HUDEP-2 (cell line): ENCODE measurements at regions not wholly inside any gene's neighbourhood (a gene's known extent, or its start where the extent isn't known, plus 50 kb on each side); places are given as distances from the start of the nearest gene placed in this dataset.

Experiments used
- DNase-seq, 76 experiments: peaks; one replicate each; lab custom pipeline; 2025; ENCODE audit not compliant: unreplicated experiment in 76 of 76; lab: John Stamatoyannopoulos, UW

DNA sequence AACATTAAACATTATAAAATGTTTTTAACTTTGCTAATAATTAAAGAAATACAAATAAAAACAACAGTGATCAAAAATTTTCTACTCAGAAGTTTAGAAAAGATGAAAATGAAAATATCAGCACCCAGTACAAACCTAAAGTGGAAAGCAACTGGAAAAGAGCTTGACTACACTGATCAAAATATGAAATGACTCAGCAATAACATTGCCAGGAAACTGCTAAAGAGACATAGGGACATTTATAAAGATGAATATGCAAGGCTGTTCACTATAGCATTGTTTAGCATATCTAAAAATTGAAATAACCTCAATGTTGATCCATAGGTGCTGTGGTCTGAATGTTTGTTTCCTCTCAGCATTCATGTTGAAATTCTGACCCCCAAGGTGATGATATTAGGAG lies 88.5 kb upstream of the NOCT start:
- no peak for DNase-seq

DNA sequence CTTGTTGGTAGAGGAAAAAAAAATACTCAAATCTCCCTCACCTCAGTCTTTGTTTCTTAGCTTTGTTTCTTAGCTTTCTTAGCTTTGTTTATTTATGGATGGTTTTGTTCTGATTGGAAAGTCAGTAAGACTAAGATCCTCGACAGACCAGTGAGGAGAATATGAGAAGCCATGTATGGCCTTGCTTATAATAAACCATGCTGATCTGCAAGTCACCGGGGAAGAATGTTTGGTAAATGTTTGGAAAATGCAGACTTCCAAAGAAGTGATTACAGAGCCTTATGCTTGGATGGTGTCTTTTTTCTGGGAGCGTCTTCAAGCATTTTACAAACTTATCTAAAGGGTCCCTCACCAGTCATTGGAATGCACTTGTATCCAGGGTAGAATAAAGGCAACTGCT lies 90.1 kb upstream of the NOCT start:
- no peak for DNase-seq

DNA sequence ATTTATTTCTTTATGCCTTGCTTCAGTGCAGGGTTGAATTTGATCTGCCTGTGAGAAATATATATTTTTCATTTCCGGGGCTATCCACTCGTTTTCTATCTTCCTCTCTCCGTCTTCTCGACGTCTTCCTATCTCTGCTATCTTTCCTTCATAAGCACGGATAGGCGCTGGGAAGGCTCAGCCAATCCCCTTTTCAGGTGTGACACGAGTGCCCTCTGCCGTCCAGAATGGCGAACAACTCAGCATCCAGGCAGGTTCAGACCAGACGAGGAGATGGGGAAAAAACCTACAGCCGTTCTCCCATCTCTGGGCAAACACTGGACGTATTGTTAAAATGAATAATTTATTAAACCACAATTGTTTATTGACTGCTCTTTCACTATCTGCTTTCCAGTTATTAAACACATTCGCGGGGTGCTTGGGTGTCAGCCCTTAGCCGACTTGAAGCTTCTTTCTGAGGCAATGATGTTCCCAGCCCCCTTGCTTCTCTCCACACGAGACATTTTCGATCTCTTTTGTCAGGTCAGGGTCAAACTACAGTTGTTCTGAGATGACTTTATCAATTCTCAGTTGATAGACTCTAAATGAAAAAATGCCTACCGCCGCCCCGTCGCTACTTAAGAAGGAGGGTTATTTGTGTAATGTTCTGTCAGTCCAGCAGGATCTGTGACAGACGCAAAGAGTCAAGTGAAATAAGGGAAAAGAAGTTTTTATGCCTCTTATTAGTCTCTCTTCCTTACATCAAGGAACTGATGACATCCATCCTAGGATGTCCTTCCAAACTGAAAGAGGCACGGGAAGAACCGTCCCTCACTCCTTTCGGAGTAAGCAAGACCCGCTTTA lies 96.3 kb upstream of the NOCT start:
- peak in 16 of 76 experiments; percentile 2 to 25 (median 6) for DNase-seq

GRCh38 chr4:138918169-138918869 lies 97.3 kb upstream of the NOCT start:
- no peak for DNase-seq

DNA sequence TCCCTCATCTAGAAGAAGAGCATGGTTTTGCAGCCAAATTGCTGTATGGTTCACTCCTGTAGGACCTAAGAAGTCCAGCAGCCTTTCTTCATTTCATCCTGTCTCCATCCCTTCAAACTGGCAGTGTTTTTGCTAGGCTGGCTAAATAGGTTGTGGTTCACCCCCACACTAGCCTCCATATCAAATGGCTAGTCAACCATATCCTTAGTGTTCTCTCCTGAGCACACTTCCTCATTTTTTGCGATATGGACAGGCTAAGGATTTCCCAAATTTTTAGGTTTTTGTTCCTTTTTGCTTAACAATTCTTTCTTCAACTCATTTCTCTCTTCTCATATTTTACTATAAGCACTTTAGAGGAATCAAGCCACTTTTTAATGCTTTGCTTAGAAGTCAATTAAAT lies 98.8 kb upstream of the NOCT start:
- no peak for DNase-seq

- no peak for DNase-seq
Observed at GRCh38 chr4:138915756-138916155, 99.8 kb upstream of the NOCT start.

DNA sequence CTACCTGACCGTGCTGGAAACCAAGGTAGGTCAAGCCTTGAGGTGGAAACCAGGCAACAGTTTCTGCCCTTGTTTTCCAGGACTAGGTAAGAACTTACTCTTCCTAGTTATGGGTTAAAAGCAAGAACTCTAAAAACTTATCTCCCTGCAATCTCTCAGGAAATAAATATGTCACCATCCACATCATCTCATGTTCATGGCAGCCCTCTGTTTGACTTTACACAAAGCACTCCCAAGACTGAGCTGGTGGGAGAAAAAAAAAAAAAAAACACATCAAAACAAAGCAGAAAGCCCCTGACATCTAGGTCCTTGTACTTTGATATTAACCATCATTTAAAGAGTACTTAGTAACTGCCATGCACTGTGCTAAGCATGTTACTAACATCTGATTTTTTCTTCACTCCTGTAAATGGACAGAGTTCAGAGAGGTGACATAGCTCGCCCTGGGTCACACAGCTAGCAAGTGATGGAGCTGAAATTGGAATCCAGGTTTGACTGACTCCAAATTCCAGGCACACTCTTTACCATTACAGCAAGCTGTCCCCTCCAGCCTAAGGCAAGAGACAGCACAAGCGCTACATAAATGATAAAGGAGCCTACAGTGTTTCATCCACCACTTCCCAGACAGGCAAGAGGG lies 102.8 kb upstream of the NOCT start:
- DNase-seq, result no peak

DNA sequence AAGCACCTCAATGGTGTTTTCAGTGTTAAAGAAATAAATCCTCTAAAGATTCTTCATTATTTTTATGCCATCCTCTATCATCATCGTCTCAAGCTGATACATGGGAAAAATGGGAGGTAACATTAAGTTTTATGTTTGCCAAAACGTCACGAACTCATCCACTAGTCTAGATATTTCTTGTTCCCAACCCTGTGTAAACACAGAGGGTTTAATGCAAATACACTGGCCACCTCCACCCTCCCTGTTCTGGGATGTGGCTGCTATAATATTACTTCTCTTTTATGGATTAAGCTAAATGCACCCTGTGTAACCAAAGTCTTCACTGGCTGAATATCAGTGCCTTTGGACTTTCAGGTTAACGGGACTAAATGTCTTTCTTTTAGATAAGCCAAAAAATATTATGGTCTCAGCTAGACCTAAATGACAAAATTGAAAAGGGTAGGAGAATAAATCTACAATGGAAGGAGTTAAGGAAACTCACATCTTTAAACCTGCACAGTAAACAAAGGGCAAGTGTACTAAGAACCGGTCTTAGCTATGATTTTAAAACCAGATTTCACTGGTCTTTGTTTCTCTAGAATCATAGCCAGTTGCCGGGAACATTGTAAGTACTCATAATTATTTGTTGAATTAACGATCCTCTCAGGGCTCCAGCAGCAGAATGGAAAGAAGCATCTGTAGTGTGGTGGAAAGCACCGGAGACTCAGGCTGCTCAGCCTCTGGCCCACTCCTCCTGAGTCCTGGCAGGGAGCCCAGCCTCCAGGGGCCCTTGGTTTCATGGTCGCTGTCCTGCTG lies 103.5 kb upstream of the NOCT start:
- DNase-seq, result no peak

GRCh38 chr4:138910914-138911336 lies 104.7 kb upstream of the NOCT start:
- DNase-seq, result peak in 31 of 76 experiments; percentile 1 to 67 (median 22)

DNA sequence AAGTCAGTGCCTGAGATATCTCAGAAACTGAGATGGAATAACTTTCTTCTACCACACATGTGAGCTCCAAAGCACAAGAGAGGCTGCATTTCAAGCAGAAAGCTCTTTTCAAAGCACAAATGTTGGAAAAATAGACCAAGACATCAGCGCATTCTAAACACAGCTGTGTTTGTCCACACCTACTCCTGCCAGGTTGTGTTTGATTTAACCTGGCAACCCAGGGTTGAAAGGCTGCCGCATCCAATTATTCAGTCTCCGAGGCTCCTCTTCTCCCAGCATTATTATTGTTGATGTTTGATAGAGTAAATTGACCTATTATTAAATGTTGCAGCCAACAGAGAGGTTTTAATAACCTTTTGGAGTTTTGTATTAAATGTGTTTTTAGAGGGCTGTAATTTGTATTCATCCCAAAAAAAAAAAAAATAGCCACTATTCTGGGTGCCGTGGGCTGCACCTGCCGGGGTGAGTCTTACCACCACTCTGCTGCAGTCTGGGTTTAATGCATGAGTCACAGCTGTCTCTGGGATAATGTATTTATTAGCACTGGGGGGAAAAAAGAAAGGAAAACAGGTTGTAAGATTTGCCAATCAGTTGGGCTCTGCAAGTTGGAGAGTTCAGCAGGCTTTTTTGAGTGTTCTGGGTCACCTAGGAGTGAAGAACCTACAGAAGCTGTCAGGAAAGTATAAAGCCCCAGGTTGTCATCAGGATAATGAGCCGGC lies 105.2 kb upstream of the NOCT start:
- no peak for DNase-seq

DNA sequence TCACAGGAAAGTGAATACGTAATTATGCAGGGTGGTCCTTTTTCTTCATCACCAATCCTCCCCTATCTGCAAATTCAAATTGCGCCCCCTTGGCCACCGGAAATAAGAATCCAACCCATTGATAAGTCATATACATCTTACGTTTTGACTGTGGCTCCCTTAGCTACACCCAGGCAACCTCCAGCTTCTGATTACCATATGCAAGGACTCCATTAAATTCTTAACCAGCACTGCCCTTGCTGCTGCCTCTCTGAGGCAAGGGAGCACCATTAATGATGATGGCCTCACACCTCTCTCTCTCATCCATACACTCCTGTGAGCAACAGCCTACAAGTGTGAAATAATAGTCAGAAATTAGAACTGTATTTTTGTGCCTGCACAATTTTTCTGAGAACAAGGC lies 106.0 kb upstream of the NOCT start:
- DNase-seq, result no peak

DNA sequence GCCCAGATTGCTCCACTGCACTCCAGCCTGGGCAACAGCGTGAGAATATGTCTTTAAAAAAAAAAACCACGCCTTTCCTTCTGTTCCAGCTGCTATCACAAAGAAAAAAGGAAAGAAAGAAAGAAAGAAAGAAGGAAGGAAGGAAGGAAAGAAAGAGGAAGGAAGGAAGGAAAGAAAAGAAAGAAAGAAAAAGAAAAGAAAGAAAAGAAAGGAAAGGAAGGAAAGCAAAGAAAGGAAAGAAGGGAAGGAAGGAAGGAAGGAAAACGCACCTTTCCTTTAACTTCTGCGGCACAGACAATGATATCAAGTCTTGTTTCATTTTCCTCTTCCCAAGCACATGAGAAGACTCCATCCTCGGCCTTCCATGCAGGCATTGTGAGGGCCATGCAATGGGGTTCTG lies 107.4 kb upstream of the NOCT start:
- DNase-seq, result no peak

DNA sequence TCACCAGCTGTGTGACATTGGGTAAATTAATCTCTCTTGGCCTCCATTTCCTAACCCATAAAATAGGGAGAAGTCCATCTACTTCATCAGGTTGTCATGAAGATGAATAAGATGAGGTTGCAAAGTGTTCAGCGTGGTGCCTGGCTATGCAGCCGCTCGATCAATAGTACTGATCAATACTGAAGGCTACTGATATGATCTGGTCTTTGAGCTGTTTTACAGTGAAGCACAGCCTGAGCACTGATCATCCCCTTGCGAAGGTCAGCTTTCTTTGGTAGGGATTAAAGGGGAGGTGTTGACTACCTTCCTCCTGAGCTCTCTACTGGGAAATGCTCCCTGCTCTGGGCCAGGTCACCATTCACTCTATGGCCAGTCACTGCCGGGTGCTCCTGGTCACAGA lies 108.4 kb upstream of the NOCT start:
- no peak for DNase-seq

- DNase-seq, result no peak
Observed at GRCh38 chr4:138904793-138905192, 110.8 kb upstream of the NOCT start.

DNA sequence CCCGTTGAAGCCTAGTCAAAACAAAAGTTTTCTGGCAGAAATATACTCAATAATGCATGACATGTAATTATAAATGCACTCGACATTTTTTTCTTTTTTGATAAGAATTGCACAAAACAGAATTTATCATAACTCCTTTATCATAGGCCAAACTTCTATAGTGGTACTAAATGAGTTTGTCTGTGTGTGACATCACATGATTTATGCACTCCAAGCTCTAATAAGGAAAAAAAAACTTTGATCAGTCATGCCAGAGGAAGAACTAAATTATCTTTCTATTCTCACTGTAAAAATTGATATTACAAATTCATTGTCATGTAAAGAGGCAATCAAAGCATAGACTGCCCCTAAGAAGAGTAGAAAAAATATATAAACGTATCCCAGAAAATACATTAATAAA lies 112.4 kb upstream of the NOCT start:
- no peak for DNase-seq

GRCh38 chr4:138902705-138903104 lies 112.9 kb upstream of the NOCT start:
- DNase-seq, result peak in 1 of 76 experiments; percentile 3

- DNase-seq, result no peak
Observed at GRCh38 chr4:138901177-138901576, 114.4 kb upstream of the NOCT start.

DNA sequence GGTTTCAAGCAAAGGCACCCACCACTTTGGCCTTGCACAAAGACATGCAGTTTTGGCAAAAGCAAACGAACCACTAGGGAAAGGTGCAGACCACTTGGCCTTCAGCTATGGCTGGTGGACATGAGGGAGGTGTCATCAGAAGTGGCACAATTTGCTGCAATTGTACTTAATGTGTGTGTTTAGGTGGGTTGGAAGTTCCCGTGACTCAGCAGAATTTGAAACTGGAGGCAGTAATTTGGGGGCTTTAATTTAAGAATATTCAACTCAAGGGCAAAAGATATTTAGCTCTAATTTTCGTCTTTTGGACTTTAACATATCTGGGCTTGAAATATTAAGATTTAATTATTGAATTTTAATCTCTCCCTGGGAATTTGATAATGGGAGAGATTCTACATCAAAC lies 115.6 kb upstream of the NOCT start:
- DNase-seq, result no peak

DNA sequence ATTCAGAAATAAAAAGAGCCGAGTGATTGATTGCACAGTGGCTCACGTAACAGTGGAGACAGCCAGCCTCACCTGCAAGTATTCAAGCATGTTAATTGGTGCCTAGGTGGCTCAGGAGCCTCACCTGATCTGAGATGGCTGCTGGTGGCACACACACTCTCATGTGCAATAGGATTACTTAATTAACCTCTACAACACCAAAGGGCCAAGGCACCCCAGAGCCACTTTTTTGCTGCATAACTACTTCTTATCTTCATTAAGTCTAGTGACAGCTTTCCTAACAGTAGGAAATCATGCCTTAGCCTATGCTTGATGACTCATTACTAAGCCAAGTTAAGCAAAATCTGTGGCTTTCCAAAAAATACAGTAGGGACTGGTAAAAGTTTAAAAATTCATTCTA lies 117.3 kb upstream of the NOCT start:
- DNase-seq, result no peak

DNA sequence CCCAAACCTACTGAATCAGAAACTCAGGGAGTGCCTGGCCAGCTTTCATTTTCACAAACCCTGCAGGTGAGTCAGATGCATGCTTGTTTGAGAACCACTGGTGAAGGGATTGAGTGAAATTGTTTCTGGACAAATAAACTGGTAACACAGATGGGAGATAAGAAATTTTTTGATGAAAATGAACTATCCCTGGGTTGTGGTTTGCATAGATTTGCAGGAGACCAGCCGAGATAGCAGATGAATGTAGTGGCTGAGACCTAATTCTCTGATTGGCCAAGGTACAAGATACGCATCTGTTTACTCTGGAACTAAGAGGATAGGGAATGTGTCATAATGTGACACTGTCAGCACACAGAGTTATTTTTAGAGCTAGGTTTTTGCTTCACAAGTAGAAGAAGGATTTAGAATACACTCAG lies 117.8 kb upstream of the NOCT start:
- DNase-seq, result no peak
